ENCODE measurements at regions not wholly inside any gene's neighbourhood (a gene's known extent, or its start where the extent isn't known, plus 50 kb on each side); places are given as distances from the start of the nearest gene placed in this dataset.
"Not testable (repeated sequence)": the region's sequence is repeated elsewhere in the genome, so short reads cannot be mapped to it uniquely, and the experiment has no call there.

DNA sequence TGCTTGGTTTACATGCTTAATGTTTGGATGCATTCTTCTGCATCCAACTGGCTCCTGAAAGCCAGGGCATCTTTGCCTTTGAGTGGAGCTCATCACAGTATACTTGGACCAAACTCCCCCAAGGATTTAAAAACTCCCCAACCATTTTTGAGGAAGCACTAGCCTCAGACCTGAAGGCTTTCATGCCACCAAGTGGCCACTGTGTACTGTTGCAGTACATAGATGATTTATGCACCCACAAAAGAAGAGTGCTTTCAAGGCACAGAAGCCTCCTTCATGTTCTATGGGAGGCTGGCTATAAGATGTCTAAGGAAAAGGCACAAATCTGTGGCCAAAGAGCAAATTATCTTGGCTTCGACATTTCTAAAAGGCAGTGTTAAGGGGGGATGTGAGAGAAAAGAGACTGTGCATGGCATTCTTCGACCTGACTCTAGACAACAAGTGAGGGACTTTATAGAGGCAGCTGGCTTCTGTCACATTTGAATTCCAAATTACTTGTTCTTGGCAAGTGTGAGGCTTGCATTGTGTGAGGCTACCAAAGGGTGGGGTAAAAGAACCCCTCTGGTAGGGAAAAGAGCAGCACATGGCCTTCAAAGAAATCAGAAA is 224.2 kb upstream of the HSFY2 start:
- H3K9me3 Mint-ChIP-seq, result no peaks in the 10 kb centered on the region
- H3K27ac Mint-ChIP-seq, result no peak overlapping the region
- DNase-seq (ENCODE audit: low spot score in 2 of 2) (no peak), ATAC-seq (no peak)
- peaks cover 5 to 7% of the 10 kb centered on the region in 2 donors for H3K36me3 Mint-ChIP-seq

DNA sequence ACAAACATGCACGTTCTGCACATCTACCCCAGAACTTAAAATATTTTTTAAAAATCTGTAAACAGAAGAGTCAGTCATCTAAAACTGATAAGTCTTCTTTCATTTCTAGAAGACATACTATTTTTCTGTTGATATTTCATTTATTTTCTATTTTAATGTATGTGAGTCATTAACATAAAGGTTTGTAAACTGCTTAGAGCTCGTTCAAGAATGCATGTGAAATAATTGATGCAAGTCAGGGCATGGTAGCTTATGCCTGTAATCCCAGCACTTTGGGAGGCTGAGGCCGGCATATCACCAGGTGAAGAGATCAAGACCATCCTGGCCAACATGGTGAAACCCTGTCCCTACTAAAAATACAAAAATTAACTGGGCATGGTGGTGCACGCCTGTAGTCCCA is 219.9 kb upstream of the HSFY2 start:
- DNase-seq (ENCODE audit: low spot score in 2 of 2) (no peak), ATAC-seq (no peak)
- H3K27ac Mint-ChIP-seq, result no peak overlapping the region
- no peaks in the 10 kb centered on the region for H3K9me3 Mint-ChIP-seq
- H3K36me3 Mint-ChIP-seq, result peaks cover 5 to 7% of the 10 kb centered on the region in 2 donors

DNA sequence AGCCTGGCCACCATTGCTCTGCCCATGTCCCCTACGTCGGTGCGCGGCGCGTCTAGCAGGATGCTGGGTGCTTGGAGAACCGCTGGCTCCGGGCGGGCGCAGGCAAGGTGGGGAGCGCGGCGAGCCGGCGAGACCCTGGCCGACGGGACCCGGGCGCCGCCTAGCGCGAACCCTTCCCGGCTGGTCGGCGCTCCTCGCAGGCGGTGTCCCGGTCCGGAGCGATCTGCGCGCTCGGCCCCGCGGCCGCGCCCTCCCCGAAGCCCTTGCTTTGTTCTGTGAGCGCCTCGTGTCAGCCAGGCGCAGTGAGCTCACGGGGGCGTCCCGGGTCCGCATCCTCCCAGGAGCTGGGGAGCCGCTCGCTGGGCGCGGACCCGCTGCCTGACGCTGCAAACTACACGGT is 219.1 kb upstream of the HSFY2 start:
- not testable (repeated sequence) for H3K27ac Mint-ChIP-seq; DNase-seq (ENCODE audit: low spot score in 2 of 2); H3K36me3 Mint-ChIP-seq

GRCh38 chrY:18989356-18989755 is 215.8 kb upstream of the HSFY2 start:
- DNase-seq (ENCODE audit: low spot score in 2 of 2) (no peak), ATAC-seq (no peak)
- Mint-ChIP-seq H3K36me3 (peaks cover 0 to 5% of the 10 kb centered on the region in 2 donors), H3K9me3 (no peaks in the 10 kb centered on the region), H3K27ac (no peak overlapping the region)

More for the DNA sequence above, 219.1 kb upstream of the HSFY2 start:
- ATAC-seq, H3K9me3 Mint-ChIP-seq: not testable (repeated sequence)

DNA sequence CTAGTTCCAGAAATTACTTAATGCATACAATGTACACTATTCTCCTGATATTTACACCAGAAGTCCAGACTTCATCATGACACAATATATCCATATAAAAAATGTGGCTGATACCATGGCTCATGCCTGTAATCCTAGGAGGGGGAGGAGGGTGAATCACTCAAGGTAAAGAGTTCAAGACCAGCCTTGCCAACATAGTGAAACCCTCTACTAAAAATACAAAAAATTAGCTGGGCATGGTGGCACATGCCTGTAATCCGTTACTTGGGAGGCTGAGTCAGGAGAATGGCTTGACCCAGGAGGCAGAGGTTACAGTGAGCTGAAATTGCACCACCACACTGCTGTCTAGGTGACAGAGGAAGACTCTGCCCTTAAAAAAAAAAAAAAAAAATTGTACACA is 192.5 kb upstream of the HSFY2 start:
- peaks cover 12 to 16% of the 10 kb centered on the region in 2 donors for H3K36me3 Mint-ChIP-seq
- no peak overlapping the region for H3K27ac Mint-ChIP-seq
- peaks cover 3 to 4% of the 10 kb centered on the region in 2 donors for H3K9me3 Mint-ChIP-seq

GRCh38 chrY:18958846-18959245 is 185.3 kb upstream of the HSFY2 start:
- DNase-seq (ENCODE audit: low spot score in 2 of 2), result no peak
- Mint-ChIP-seq H3K9me3 (peaks cover 11 to 15% of the 10 kb centered on the region in 2 donors), H3K36me3 (peaks cover 12 to 22% of the 10 kb centered on the region in 2 donors), H3K27ac (no peak overlapping the region)
- no peak for ATAC-seq

More for the DNA sequence above, 192.5 kb upstream of the HSFY2 start:
- ATAC-seq, result no peak
- no peak for DNase-seq (ENCODE audit: low spot score in 2 of 2)

GRCh38 chrY:18951657-18952435 is 178.3 kb upstream of the HSFY2 start:
- Mint-ChIP-seq H3K9me3 (peaks cover 16 to 17% of the 10 kb centered on the region in 2 donors), H3K36me3 (peaks cover 18 to 19% of the 10 kb centered on the region in 2 donors), H3K27ac (no peak overlapping the region)
- DNase-seq (ENCODE audit: low spot score in 2 of 2) (no peak), ATAC-seq (no peak)

GRCh38 chrY:18951019-18951418 is 177.5 kb upstream of the HSFY2 start:
- DNase-seq (ENCODE audit: low spot score in 2 of 2) (no peak), ATAC-seq (no peak)
- H3K27ac Mint-ChIP-seq, result no peak overlapping the region
- H3K36me3 Mint-ChIP-seq, result peaks cover 25 to 26% of the 10 kb centered on the region in 2 donors
- H3K9me3 Mint-ChIP-seq, result peaks cover 19 to 20% of the 10 kb centered on the region in 2 donors

GRCh38 chrY:18936831-18937230 is 163.3 kb upstream of the HSFY2 start:
- H3K9me3 Mint-ChIP-seq, result peaks cover 0 to 4% of the 10 kb centered on the region in 2 donors
- H3K36me3 Mint-ChIP-seq, result no peaks in the 10 kb centered on the region
- no peak for ATAC-seq
- no peak for DNase-seq (ENCODE audit: low spot score in 2 of 2)
- H3K27ac Mint-ChIP-seq, result no peak overlapping the region

DNA sequence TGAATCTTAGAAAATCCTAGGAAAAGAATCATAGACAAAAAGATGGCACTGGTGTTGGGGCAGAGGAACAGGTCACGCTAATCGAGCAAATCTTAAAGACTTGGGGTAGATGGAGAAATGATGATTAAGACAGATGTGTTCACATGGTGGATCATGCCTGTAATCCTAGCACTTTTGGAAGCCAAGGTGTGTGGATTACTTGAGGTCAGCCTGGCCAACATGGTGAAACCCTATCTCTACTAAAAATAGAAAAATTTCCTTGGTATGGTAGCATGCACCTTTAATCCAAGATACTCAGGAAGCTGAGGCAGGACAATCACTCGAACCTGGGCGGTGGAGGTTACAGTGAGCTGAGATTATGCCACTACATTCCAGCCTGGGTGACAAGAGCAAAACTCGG is 145.7 kb upstream of the HSFY2 start:
- DNase-seq (ENCODE audit: low spot score in 2 of 2) (no peak), ATAC-seq (no peak)
- H3K27ac Mint-ChIP-seq, result no peak overlapping the region
- H3K36me3 Mint-ChIP-seq, result no peaks in the 10 kb centered on the region
- H3K9me3 Mint-ChIP-seq, result peaks cover 0 to 6% of the 10 kb centered on the region in 2 donors

DNA sequence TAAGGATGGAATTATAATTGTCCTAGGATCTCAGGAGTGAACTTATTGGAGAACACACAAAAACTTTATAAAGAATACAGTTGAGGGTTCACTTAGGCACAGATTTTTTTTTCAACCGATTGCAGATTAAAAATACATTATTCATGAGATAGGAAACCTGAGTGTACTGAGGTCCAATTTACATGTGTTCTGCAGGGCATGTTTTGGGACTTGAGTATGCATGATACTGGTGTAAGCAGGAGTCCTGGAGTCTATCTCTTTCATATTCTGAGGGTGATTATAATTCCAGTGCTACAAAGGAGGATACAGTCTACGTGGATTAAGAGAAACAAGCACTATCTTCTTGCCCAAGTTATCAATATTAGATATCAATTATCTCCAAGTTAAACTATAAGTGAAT is 139.3 kb upstream of the HSFY2 start:
- H3K9me3 Mint-ChIP-seq, result no peaks in the 10 kb centered on the region
- H3K27ac Mint-ChIP-seq, result no peak overlapping the region
- no peaks in the 10 kb centered on the region for H3K36me3 Mint-ChIP-seq
- DNase-seq (ENCODE audit: low spot score in 2 of 2) (no peak), ATAC-seq (no peak)

GRCh38 chrY:18909846-18910245 is 136.3 kb upstream of the HSFY2 start:
- H3K27ac Mint-ChIP-seq, result no peak overlapping the region
- H3K9me3 Mint-ChIP-seq, result no peaks in the 10 kb centered on the region
- ATAC-seq, result no peak
- peaks cover 0 to 5% of the 10 kb centered on the region in 2 donors for H3K36me3 Mint-ChIP-seq
- no peak for DNase-seq (ENCODE audit: low spot score in 2 of 2)

DNA sequence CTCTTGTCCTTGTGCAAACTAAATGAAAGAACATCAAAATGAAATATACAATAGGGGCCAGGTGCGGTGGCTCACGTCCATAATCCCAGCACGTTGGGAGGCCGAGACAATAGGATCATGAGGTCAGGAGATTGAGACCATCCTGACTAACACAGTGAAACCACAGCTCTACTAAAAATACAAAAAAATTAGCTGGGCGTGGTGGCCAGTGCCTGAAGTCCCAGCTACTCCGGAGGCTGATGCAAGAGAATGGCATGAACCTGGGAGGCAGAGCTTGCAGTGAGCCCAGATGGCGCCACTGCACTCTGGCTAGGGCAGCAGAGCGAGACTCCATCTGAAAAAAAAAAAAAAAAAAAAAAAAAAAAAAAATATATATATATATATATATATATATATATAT is 132.7 kb upstream of the HSFY2 start:
- not testable (repeated sequence) for H3K9me3 Mint-ChIP-seq; H3K27ac Mint-ChIP-seq; DNase-seq (ENCODE audit: low spot score in 2 of 2); ATAC-seq
- peaks cover 0 to 17% of the 10 kb centered on the region in 2 donors for H3K36me3 Mint-ChIP-seq

- Mint-ChIP-seq H3K27ac (no peak overlapping the region), H3K36me3 (peaks cover 0 to 17% of the 10 kb centered on the region in 2 donors), H3K9me3 (peaks cover 0 to 4% of the 10 kb centered on the region in 2 donors)
- DNase-seq (ENCODE audit: low spot score in 2 of 2), result no peak
- ATAC-seq, result no peak
Measured at GRCh38 chrY:18904296-18904695, 130.8 kb upstream of the HSFY2 start.

DNA sequence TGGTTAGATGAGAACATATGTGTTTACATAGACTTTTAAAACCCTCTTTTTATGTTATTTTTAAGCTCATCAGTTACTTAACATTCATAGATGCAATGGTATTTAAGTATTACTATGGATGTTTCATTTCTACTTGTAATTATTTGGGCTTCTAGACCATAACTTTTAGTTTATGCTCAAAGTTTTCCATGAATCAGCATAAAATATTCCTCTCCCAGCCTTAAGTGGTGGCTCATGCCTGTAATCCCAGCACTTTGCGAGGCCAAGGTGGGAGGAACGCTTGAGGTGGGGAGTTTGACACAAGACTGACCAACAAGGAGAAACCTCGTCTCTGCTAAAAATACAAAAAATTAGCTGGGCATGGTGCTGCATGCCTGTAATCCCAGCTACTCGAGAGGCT is 118.5 kb upstream of the HSFY2 start:
- ATAC-seq (no peak), DNase-seq (ENCODE audit: low spot score in 2 of 2) (no peak)
- Mint-ChIP-seq H3K36me3 (peaks cover 6 to 18% of the 10 kb centered on the region in 2 donors), H3K27ac (no peak overlapping the region), H3K9me3 (peaks cover 6 to 7% of the 10 kb centered on the region in 2 donors)

DNA sequence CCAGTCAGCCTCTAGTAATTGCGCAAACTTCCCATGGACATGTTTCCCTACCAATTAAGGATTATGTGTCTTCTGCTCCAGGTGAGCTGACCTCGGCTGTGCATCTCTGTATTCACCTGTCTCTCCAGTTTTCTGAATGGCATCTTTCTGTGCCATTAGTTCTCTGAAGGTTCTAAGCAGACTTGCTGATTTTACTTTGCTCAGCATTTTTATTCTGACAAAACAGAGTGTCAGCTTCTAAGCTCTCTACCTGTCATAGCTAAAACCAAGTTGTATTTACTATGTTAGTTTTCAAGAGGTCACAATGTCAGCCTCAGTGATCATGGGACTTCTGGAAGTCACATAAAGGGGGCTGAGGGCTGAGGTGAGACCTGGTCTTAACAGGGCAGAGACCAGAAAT is 116.0 kb upstream of the HSFY2 start:
- Mint-ChIP-seq H3K9me3 (no peaks in the 10 kb centered on the region), H3K36me3 (peaks cover 0 to 11% of the 10 kb centered on the region in 2 donors), H3K27ac (no peak overlapping the region)
- no peak for DNase-seq (ENCODE audit: low spot score in 2 of 2)
- no peak for ATAC-seq

GRCh38 chrY:18884748-18885147 is 111.2 kb upstream of the HSFY2 start:
- Mint-ChIP-seq H3K36me3 (peaks cover 0 to 7% of the 10 kb centered on the region in 2 donors), H3K27ac (no peak overlapping the region), H3K9me3 (no peaks in the 10 kb centered on the region)
- ATAC-seq (no peak), DNase-seq (ENCODE audit: low spot score in 2 of 2) (no peak)

DNA sequence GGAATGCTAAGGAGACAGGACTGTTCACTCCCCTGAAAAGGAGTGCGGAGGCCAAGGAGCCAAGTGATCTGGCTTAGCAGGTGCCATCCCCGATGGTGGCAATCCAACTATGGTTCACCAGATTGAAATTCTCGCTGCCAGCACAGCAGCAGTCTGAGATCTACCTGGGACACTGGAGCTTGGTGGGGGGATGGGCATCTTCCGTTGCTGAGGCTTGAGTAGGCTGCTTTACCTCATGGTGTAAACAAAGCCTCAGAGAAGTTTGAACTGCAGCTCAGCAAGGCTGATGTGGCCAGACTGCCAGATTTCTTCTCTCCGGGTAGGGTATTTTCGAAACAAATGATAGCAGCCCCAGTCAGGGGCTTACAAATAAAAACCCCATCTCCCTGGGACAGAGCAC is 95.6 kb upstream of the HSFY2 start:
- H3K27ac Mint-ChIP-seq; ATAC-seq; DNase-seq (ENCODE audit: low spot score in 2 of 2); H3K36me3 Mint-ChIP-seq; H3K9me3 Mint-ChIP-seq: not testable (repeated sequence)
